NCI-H345 (cell line): ENCODE measurements at regions not wholly inside any gene's neighbourhood (a gene's known extent, or its start where the extent isn't known, plus 50 kb on each side); places are given as distances from the start of the nearest gene placed in this dataset.
A peak's percentile ranks its signal among the peaks of the same experiment; 100 is the strongest.

Experiments
- DNase-seq: peaks from one replicate; lab custom pipeline; 2025; lab: John Stamatoyannopoulos, UW

DNA sequence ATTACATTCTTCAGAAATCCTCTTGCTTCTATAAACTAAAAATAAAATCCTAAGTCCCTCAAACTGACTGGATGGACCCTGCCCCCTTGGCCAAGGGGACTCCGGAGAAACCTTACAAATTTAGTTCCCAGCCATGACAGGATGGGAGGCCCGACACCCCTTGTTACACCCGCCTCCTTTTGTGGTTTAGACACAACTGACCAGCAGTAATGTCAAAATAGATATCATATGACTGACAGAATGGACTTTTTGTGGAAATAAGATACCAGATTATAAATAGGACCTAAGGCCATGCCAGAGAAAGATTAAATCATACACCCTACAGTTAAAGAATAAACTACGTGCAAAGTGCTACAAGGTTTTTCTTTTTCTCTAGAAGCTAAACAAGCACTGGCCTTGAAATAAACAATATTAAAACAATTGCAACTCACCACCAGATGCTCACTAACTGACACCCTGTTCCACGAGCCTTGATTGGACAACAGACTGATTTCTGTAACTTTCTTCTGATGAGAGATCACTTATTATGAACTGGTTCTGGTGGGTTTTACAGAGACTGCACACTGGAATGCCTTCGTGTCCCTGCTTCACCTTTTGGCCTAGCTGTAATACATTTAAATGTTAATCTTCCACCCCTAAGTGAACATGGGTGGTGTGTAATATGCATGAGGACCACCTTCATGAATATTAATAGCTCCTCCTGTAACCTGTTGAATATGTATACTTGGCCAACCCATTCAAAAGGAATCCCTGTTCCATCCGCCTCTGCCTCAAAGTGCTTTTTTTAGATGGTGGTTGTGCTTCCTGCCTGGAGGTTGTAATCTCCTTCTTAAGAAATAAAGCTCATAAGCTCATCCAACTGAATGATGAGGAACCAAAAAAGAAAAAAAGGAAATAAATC lies 99.6 kb downstream of the ODF2L start:
- no peak for DNase-seq

DNA sequence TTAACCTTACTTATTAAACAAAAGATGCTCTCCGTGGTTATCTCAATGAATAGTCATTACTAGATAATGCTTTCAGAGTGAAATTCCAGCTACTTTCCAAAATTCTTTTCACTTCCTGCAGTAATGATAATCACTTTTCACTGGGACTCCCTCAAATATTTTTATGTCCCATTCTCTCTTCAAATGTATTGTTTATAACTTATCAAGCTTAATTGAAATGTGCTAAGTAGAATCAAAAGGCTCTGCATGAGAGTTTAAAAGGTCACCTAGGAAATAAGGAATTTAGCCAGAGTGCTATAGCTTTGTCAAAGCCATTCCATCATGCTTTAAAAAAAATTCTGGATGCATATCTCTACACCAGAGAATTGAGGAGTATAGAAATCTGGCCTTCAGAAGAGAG lies 106.4 kb downstream of the ODF2L start:
- no peak for DNase-seq

DNA sequence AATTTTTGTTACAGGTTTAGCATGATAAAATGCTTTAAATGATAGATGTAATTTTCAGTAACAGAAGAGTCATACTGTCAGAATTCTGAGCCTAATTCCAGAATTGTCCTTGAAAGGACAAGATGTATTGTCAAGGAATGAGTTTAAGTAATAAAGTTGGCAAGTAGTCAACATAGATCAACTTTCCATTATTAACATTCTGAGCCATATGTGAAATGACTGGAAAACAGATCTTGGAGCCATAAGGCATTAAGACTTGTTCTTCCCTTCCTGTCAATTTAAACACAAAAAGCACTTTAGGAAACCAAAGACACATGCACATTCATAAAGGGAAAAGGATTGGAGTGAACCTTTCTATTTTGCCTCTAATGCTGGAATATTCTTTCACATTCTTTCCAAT lies 107.0 kb downstream of the ODF2L start:
- no peak for DNase-seq

DNA sequence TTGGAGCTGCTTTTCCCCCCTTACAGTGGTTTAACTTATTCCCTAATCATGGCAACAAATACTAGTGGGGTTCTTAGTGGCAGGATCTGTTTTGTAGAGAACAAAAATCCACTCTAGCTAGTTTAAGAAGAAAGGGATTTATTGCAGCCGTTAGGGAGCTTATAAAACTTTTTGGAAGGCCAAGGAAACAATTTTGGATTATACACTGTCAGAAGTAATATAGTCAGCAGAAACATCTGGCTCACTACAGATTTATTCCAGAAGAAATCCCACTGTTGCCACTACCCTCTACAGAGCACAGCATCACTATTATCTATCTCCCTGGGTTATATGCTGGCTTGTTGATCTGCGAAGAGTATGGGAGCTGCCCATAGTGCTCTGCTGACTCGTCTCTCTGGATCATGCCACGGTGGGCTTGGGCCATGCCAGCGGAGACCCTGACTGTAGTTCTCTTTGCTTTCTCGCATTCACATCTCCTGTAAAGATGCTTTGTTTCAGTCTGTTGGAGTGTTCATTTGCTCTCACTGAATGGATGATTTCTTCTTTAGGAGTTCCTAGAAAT lies 107.5 kb downstream of the ODF2L start:
- no peak for DNase-seq

DNA sequence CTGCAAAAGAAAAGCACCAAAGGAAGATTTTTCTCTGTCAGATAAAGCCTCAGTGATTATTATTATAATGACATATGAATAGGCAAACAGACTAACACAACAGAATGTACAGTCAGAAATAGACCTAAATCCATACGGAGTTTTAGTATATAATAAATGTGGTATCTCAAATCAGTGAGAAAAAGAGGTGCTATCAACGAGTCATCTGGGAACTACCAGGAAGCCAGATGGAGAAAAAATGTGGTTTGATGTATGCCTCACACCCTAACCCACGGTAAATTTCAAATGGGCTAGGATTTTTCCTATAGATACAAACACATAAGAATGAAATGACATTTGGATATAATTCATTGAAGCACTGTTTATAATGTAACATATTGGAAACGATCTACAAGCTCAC lies 110.3 kb downstream of the ODF2L start:
- DNase-seq, result no peak

DNA sequence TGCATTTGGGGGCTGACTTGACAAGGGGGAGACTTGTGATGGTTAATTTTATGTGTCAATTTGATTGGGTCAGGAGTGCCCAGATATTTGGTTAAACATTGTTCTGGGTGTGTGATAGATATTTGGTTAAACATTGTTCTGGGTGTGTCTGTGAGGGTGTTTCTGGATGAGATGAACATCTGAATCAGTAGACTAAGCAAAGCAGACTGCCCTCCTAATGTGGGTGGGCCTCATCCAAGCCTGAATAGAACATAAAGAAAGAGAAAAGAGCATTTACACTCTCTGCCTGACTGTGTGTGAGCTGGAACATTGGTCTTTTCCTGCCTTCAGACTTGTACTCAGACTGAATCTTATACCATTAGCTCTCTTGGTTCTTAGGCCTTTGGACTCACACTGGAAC lies 113.5 kb downstream of the ODF2L start:
- no peak for DNase-seq

DNA sequence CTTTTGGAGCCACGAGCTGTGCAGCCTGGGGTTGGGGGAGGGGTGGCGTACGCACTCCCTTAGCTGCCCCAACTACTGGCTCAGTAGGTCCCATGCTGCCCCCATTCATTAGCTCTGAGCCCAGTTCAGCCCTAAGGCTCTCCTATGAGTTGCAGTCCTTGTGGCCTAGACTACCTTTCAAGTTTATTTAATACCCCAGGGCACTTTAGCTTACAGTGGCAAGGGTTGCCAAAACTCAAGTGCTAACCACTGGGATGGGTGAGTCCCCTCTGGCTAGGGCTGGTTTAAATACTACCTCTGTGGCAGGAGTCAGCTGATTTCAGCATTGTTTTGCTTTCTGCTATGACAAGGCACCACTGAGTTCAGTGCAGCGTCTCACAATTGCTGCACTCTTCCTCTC lies 118.2 kb downstream of the ODF2L start:
- DNase-seq, result peak; percentile 94

DNA sequence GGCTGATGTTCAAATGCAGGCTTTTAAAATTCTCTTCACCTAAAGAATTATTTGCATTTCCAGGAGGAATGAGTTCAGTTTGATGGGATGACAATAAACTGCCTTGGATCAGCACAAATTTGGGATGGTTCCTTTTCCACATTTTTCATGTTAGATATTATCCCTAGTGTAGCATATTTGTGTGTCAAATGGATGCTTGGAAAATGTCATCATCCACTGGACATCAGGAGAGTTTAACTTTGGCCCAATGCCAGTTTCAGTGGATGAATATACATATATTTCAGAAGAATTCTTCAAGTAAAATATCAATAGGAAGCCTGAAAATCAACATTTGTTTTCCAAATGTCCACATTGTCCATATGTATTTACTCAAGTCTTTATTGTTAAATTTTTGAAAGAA lies 116.5 kb upstream of the COL24A1 start:
- DNase-seq, result no peak

DNA sequence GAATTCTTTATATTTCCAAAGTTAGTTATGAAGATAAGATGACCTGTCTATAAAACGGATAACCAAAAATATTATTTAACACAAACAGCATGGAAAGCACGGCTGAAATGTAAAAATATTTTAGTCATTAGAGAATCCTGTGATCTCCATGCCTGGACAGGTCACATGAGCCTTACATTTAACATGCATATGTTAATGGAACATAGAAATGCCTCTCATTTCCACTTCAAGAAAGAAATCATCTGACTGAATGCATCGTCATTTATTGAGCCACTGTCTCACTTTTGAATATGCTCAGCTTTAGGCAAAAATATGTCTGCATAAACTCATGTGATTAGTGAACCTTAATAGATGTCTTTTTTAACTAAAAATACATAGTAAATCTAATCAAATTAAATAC lies 115.5 kb upstream of the COL24A1 start:
- DNase-seq, result no peak

DNA sequence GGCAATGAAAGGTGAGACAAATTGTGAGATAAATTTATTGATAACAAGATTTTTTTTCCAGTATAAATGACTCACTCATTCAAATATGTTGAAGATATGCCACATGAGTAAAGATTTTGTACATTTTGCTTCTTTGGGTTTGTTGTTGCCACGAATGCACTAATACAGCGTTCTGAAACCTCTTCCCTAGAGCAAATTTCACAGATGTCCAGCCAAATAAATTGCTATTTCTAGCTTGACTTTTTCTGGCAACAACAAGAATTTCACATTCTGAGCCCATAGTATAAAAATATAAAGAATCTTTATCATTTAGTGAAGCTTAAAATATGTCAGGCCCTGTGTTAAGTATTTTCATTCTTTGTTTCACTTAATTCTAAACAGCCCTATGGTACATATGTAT lies 114.5 kb upstream of the COL24A1 start:
- DNase-seq, result no peak

DNA sequence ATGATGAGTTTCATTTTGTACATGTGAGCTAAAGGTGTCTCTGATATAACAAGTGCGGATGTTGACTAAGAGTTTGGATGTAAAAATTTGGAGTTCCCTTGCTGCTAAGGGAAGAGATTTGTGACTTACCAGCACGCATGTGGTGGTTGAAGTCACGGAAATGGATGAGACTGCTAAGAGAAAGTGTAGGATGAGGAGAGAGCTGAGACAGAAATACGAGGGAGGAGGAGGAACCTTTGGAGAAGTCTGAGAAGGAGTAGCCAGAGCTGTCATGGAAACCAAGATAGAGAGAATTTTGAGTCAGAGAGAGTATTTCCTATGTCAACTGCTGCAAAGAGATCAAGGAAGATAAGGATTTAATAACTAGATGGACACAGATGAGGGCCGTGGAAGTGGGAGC lies 106.5 kb upstream of the COL24A1 start:
- no peak for DNase-seq

DNA sequence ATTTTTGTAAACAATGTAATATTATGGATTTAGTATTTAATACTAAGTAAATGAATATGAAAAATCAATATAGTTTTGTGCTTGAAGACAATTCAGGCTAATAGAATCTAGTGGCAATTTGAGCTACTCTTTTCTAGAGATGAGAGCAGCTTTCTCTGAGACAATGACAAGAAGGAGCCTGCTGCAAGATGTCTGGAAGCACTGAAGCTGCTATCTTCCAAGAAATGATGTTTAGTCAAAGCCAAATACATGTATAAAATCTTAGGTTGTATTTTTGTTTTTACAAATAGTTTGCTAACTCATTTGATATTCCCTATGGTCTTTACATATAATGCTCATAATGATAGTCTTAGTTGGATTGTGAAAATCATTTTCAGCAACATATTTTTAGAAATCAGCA lies 103.9 kb upstream of the COL24A1 start:
- no peak for DNase-seq

DNA sequence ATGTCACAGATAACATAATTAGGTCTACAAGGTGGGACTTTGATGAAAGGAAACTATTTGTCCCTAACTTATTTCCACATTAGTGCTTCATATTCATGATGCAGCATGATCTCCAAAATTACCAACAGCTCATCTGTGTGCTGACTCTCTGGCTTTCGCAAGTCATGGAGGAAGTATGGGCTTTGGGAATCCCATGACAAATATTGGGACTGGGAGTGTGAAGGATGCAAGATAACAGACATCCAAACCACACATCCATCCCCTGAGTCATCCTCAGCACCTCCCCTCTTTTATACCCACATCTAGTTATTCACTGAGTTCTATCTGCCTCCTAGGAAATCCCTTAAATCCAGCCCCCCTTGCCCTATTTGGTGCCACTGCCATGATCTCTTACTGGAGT lies 102.8 kb upstream of the COL24A1 start:
- no peak for DNase-seq

DNA sequence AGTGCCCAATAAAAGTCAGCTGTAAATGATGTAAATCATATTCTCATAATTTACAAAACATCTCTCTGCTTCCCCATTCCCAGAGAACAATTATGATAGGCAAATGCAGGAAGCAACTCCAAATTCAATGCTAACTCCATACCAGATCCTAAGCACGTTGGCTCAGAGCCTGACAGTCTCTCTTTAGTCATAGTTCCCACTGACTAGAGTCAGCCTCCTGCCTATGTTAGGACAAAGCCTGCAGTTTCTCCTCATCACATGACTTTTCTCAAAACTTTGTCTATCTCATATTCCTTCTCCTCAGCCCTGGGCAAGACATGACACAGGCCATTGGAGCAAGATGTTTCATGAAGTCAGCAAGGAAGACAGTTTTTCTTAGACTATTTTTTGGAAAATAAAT lies 101.5 kb upstream of the COL24A1 start:
- no peak for DNase-seq

DNA sequence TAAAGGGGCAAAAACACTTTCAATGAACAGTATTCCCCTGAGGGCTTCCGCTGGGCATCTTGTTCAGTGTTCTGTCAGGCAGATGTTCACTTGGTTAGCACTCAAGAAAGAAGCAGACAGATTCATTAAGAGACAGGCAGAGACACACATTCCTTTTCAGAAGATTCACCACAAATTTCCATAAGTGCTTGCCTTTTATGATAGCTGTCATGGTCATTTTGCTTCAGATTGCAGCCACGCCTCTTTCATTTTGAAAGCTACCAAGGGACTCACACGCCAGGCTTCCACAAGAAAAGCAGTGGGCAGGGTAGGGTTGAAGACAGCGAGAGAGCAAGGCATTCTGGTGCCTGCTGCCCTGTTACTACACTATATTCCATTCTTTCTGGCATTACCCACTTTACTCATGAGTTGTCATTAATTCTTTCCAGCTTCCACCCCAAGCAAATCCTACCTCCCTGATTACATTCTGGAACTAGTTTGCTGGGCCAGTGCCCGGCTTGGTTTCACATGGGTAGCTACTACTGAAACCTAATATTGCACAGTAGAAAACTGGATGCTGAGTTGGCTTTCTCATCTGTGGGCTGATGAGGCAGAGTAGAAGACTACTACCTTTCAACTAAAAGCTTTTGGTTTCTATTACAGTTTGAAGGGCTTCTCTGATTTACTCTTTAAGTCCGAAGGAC lies 91.2 kb upstream of the COL24A1 start:
- DNase-seq, result no peak

DNA sequence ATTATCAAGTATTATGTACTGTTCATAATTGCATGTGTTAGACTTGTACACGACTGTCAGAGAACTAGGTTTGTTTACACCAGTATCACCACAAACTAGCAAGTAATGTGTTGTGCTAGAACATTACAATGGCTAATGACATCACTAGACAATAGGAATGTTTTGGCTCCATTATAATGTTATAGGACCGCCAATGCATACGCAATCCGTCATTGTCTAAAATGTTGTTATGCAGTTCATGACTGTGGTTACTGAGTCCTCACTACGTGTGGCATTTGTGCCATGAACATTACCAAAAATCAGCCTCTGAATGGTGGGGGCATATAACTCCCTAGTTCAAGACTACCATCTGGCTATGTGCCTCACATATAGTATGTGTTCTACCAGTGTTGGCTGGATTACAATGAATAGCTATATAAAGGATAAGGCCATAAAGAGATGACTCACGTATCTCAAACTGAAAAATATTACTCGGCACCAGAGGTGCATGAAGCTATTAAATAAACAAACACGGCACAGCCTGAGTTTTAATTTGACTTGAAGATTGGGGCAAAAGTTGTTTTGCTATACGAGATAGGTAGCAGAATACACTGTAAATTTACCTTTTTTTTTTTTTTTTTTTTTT lies 89.1 kb upstream of the COL24A1 start:
- no peak for DNase-seq

DNA sequence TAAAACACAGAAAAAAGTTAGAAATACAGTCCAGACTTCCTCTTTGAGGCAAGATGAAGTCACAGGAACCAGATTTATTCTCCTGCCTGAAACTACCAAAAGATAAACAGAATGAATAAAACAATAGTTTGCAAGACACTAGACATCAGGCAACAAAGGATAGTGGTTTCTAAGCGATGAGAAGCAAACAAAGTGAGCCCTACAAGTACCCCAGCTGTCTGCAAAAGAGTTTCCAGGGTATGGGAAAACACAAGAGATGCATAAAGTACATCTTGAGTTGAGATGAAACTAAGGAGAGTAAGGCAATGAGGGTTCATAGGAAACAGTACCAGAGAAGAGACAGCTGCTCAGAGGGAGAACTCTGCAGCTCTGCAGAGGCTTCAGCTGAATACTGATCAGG lies 83.3 kb upstream of the COL24A1 start:
- DNase-seq, result peak; percentile 44

DNA sequence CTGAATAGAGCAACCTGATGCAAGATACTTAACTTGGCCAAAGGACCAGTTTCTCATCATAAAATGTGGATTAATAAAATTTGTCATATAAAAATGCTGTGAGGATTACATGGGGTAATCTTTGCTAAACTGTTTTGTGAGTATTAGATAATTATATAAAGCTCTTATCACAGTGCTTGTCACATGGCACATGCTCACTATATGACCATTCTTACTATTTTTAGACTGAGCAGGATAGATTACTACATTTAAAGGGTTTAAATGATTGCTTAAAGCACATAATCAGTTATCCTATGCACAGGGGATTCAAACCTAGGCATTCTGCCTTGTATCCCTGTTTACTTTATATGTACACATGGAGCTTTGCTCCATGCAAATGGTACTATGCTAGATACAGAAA lies 82.9 kb upstream of the COL24A1 start:
- DNase-seq, result no peak

DNA sequence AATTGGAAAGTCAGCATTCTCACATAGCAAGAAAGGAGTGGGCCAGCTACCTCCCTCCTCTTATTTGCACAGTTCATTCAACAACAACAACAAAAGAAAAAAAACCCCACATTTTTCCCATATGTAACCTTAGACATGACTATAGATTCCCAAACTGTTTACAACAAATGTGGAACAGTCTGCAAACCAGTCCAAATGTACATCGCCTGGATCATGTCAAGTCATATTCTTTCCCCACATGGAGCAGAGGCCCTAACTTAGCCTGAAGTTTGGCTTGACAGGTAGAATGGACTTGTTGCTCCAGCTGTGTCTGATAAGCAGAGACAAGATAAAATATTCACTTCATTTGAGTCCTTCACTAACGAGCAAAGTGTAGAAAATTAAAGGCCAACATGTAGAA lies 81.7 kb upstream of the COL24A1 start:
- DNase-seq, result no peak

DNA sequence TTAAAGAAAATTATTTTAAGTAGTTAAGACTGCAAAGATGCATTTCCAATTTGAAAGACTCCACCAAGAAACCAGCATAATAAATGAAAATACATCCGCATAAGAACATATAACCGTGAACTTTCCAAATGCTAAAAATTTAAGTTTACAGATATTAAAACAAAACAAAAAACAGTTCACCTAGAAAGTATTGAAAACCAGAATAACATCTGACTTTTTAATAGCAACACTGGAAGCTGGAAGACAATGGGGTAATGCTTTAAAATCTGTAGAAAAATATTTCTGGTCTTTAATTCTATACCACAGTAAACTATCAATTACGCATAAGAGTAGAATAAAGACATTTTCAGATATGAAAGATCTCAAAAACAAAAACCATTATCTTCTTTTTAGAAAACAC lies 79.3 kb upstream of the COL24A1 start:
- DNase-seq, result no peak

DNA sequence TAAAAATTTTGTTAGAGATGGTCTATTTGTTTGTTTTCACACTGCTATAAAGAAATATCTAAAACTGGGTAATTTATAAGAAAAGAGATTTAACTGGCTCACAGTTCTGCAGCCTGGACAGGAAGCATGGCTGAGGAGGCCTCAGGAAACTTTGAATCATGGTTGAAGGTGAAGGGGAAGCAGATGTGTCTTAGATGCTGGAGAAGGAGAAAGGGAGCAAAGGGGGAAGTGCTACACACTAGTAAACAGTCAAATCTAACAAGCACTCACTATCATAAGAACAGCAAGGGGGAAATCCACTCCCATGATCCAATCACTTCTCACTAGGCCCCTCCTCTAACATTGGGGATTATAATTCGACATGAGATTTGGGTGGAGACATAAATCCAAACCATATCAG lies 76.8 kb upstream of the COL24A1 start:
- DNase-seq, result no peak

DNA sequence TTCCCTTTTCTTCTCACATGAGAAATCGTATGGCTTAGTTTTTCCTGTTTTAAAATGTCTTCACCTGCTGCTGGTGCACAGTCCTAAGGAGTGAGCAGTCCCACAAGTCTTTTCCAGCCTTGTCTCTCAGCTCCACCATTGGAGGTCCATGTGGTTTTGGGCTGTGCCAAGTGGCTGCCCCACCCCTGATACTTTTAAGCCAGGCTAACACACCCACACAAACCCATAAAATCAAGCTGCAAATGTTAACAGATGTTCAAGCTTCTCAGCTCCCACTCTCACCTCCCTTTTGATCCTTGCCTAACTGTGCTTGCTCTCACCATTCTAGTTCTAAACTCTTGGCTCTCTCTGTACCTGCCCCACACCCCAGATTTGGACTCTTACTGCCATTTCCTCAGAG lies 74.5 kb upstream of the COL24A1 start:
- DNase-seq, result no peak

DNA sequence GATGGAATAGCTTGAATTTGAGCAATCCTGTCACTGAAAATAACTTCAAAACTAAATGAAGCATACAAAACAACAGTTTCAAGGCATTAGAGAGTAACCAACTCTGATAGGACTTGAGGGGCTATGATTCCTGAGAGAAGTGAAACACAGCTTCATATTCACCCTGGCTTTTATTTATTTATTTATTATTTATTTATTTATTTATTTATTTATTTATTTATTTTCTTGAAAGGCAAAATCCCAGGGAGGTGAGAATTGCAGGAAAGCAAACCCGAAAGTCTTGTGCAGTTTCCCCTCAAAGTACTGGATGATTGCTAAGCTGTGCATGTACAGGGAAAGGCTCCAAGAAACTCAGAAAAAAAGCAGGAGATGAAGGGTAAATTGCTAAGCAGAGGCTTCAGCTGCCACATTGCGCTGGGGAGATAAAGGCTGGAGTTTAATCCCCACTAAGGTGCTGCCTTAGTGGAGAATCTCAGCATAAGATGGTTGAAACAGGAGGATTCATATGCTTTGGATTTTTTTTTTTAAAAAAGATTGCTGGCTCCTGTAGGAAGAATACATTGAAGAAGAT lies 72.9 kb upstream of the COL24A1 start:
- no peak for DNase-seq
